ENCODE measurements at regions not wholly inside any gene's neighbourhood (a gene's known extent, or its start where the extent isn't known, plus 50 kb on each side); places are given as distances from the start of the nearest gene placed in this dataset.
A peak's percentile ranks its signal among the peaks of the same experiment; 100 is the strongest.

- no peak for DNase-seq (ENCODE audit: low spot score)
- intact Hi-C loops (cut with DNase I) = no loop called here
These were observed 136.4 kb upstream of the CYP1B1 start for GRCh38 chr2:38212312-38212711.

GRCh38 chr2:38207168-38207567 lies 131.2 kb upstream of the CYP1B1 start:
- intact Hi-C loops (cut with DNase I) = no loop called here

GRCh38 chr2:38203446-38203810 lies 127.5 kb upstream of the CYP1B1 start:
- intact Hi-C loops (cut with DNase I) = no loop called here

More at GRCh38 chr2:38207168-38207567, 131.2 kb upstream of the CYP1B1 start:
- DNase-seq (ENCODE audit: low spot score) = no peak

GRCh38 chr2:38202713-38203445 lies 126.9 kb upstream of the CYP1B1 start:
- DNase-seq (ENCODE audit: low spot score) = no peak
- intact Hi-C loops (cut with DNase I) = no loop called here

More at GRCh38 chr2:38203446-38203810, 127.5 kb upstream of the CYP1B1 start:
- no peak for DNase-seq (ENCODE audit: low spot score)

- intact Hi-C loops (cut with DNase I) = no loop called here
- DNase-seq (ENCODE audit: low spot score) = no peak
These were observed 125.8 kb upstream of the CYP1B1 start for GRCh38 chr2:38201784-38202183.

- DNase-seq (ENCODE audit: low spot score) = no peak
- intact Hi-C loops (cut with DNase I) = no loop called here
These were observed 124.6 kb upstream of the CYP1B1 start for GRCh38 chr2:38200598-38200997.

GRCh38 chr2:38199127-38199526 lies 123.2 kb upstream of the CYP1B1 start:
- no peak for DNase-seq (ENCODE audit: low spot score)
- intact Hi-C loops (cut with DNase I) = no loop called here

GRCh38 chr2:38194751-38195150 lies 118.8 kb upstream of the CYP1B1 start:
- intact Hi-C loops (cut with DNase I) = no loop called here
- DNase-seq (ENCODE audit: low spot score) = no peak

- intact Hi-C loops (cut with DNase I) = no loop called here
- no peak for DNase-seq (ENCODE audit: low spot score)
These were observed 117.0 kb upstream of the CYP1B1 start for GRCh38 chr2:38192976-38193375.

GRCh38 chr2:38192046-38192445 lies 116.1 kb upstream of the CYP1B1 start:
- intact Hi-C loops (cut with DNase I) = no loop called here
- no peak for DNase-seq (ENCODE audit: low spot score)

GRCh38 chr2:38191516-38191915 lies 115.6 kb upstream of the CYP1B1 start:
- DNase-seq (ENCODE audit: low spot score) = no peak
- intact Hi-C loops (cut with DNase I) = no loop called here

- no peak for DNase-seq (ENCODE audit: low spot score)
- intact Hi-C loops (cut with DNase I) = no loop called here
These were observed 114.7 kb upstream of the CYP1B1 start for GRCh38 chr2:38190542-38191218.

GRCh38 chr2:38187541-38188011 lies 111.6 kb upstream of the CYP1B1 start:
- intact Hi-C loops (cut with DNase I) = no loop called here

GRCh38 chr2:38185012-38185491 lies 109.1 kb upstream of the CYP1B1 start:
- intact Hi-C loops (cut with DNase I) = no loop called here
- no peak for DNase-seq (ENCODE audit: low spot score)

More at GRCh38 chr2:38187541-38188011, 111.6 kb upstream of the CYP1B1 start:
- peak; percentile 91 for DNase-seq (ENCODE audit: low spot score)

- DNase-seq (ENCODE audit: low spot score) = no peak
These were observed 106.6 kb upstream of the CYP1B1 start for GRCh38 chr2:38182492-38183003.

GRCh38 chr2:38181806-38182491 lies 106.0 kb upstream of the CYP1B1 start:
- DNase-seq (ENCODE audit: low spot score) = no peak
- intact Hi-C loops (cut with DNase I) = no loop called here

More at GRCh38 chr2:38182492-38183003, 106.6 kb upstream of the CYP1B1 start:
- intact Hi-C loops (cut with DNase I) = no loop called here

- no peak for DNase-seq (ENCODE audit: low spot score)
- intact Hi-C loops (cut with DNase I) = no loop called here
These were observed 104.8 kb upstream of the CYP1B1 start for GRCh38 chr2:38180754-38181153.

- intact Hi-C loops (cut with DNase I) = no loop called here
- no peak for DNase-seq (ENCODE audit: low spot score)
These were observed 102.8 kb upstream of the CYP1B1 start for GRCh38 chr2:38178556-38179419.

- intact Hi-C loops (cut with DNase I) = no loop called here
- no peak for DNase-seq (ENCODE audit: low spot score)
These were observed 102.2 kb upstream of the CYP1B1 start for GRCh38 chr2:38178119-38178518.

Measured in posterior vena cava (tissue), 2 donors.